Endothelial cell of umbilical vein (primary cell): ENCODE measurements at regions not wholly inside any gene's neighbourhood (a gene's known extent, or its start where the extent isn't known, plus 50 kb on each side); places are given as distances from the start of the nearest gene placed in this dataset.

Experiments
- BruUV-seq: library from RNA; stranded (reverse); fragments of 400-500 nt; replicated peaks from 2 replicates; lab custom pipeline; 2021; lab: Mats Ljungman, UMichigan
- CTCF ChIA-PET: fragments of 300-600, 350-600 bp; sonication (Branson Sonifier 250); formaldehyde crosslinking; loops from one replicate; lab custom pipeline; 2021; ENCODE audit warnings: antibody characterized with exemption, inconsistent platforms; lab: Charles Lee
- POLR2A ChIA-PET: fragments of 300-600, 350-600 bp; sonication (Branson Sonifier 250); formaldehyde crosslinking; loops from one replicate; lab custom pipeline; 2021; ENCODE audit warnings: antibody characterized with exemption, inconsistent platforms; lab: Charles Lee
- DNase-seq: peaks from one replicate; pipeline ENCODE4 v3.0.0-alpha.2; 2011; ENCODE audit warnings: low read depth, low spot score
- FAIRE-seq: peaks from 2 replicates; lab custom pipeline; 2011; peaks lifted over from hg19 to GRCh38; lab: Jason Lieb, UNC
- H2AFZ ChIP-seq: 2 replicates; pipeline ENCODE4 v1.6.0; 2012; ENCODE audit warnings: low read depth, low read length, control low read depth, inconsistent platforms
- H3K27ac ChIP-seq: 2 replicates; pipeline ENCODE4 v1.5.1; 2011; ENCODE audit warnings: low read depth, mild to moderate bottlenecking, control low read depth, low read length, moderate library complexity; ENCODE audit not compliant: insufficient read depth
- H3K27me3 ChIP-seq, 2 experiments: 2 replicates each; pipeline versions ENCODE4 v1.6.0 to v1.6.1; 2011; ENCODE audit warnings: low read length in 2 of 2, mixed read lengths in 1 of 2; ENCODE audit not compliant: control insufficient read depth in 2 of 2, insufficient read depth in 2 of 2
- H3K36me3 ChIP-seq, 2 experiments: 2 replicates in 1 of 2; 3 replicates in 1 of 2; pipeline ENCODE4 v1.5.1; 2011; ENCODE audit warnings: low read length in 2 of 2, mild to moderate bottlenecking in 1 of 2, moderate library complexity in 1 of 2; ENCODE audit not compliant: control insufficient read depth in 2 of 2, insufficient read depth in 2 of 2; ENCODE audit errors: extremely low read depth in 1 of 2
- H3K4me1 ChIP-seq: 3 replicates; pipeline ENCODE4 v1.5.1; 2011; ENCODE audit warnings: mild to moderate bottlenecking, low read length; ENCODE audit not compliant: control insufficient read depth, insufficient read depth; ENCODE audit errors: extremely low read depth
- H3K4me2 ChIP-seq: 2 replicates; pipeline ENCODE4 v1.6.1; 2011; ENCODE audit warnings: low read length, control low read depth, mixed read lengths; ENCODE audit not compliant: insufficient read depth
- H3K4me3 ChIP-seq, 3 experiments: fragments of 200-600 bp in 1 of 3; sonication (generic), shearing (Covaris generic) in 1 of 3; replicated peaks in 1 of 3; 2 replicates each; pipeline ENCODE4 v1.5.1; 2011 to 2016; ENCODE audit warnings: control low read depth in 3 of 3, low read length in 3 of 3, mild to moderate bottlenecking in 2 of 3, inconsistent platforms in 1 of 3, low read depth in 1 of 3, moderate library complexity in 1 of 3; ENCODE audit not compliant: insufficient read depth in 1 of 3
- H3K79me2 ChIP-seq: 2 replicates; pipeline ENCODE4 v1.6.0; 2012; ENCODE audit warnings: low read length, inconsistent platforms; ENCODE audit not compliant: control insufficient read depth, insufficient read depth
- H3K9ac ChIP-seq: replicated peaks from 2 replicates; pipeline ENCODE3; 2011; ENCODE audit warnings: low read length, control low read depth; ENCODE audit not compliant: insufficient read depth; ENCODE audit errors: extremely low read depth
- H3K9me1 ChIP-seq: replicated peaks from 3 replicates; pipeline ENCODE4 v1.6.0; 2011; ENCODE audit warnings: mild to moderate bottlenecking, low read length; ENCODE audit not compliant: control insufficient read depth, insufficient read depth; ENCODE audit errors: extremely low read depth
- H3K9me3 ChIP-seq: replicated peaks from 2 replicates; pipeline ENCODE4 v1.5.1; 2012; ENCODE audit warnings: low read length, inconsistent platforms; ENCODE audit not compliant: control insufficient read depth, insufficient read depth
- H4K20me1 ChIP-seq: replicated peaks from 2 replicates; pipeline ENCODE3; 2011; ENCODE audit warnings: mild to moderate bottlenecking, low read length; ENCODE audit not compliant: control insufficient read depth, insufficient read depth; ENCODE audit errors: extremely low read depth
- CTCF ChIP-seq, 2 donors: IDR thresholded peaks; 1 replicate in 1 of 2; 2 replicates in 1 of 2; pipeline ENCODE4 v1.5.1; 2011; ENCODE audit warnings: low read length in 2 of 2, mild to moderate bottlenecking in 2 of 2, moderate library complexity in 2 of 2, control low read depth in 1 of 2, inconsistent platforms in 1 of 2, low read depth in 1 of 2; ENCODE audit not compliant: insufficient read depth in 1 of 2; ENCODE audit errors: extremely low read depth in 1 of 2
- FOS ChIP-seq: IDR thresholded peaks from 2 replicates; pipeline ENCODE4 v1.6.1; 2011; ENCODE audit warnings: mild to moderate bottlenecking, low read length, moderate library complexity, borderline replicate concordance; ENCODE audit not compliant: insufficient read depth
- GATA2 ChIP-seq: IDR thresholded peaks from 2 replicates; pipeline ENCODE4 v1.7.0; 2011; ENCODE audit warnings: low read depth, mild to moderate bottlenecking, moderate library complexity, mixed read lengths, low read length; ENCODE audit not compliant: insufficient read length, insufficient read depth
- JUN ChIP-seq: IDR thresholded peaks from 2 replicates; pipeline ENCODE4 v1.6.1; 2011; ENCODE audit warnings: borderline replicate concordance, low read depth; ENCODE audit not compliant: insufficient read length, insufficient read depth
- MAX ChIP-seq: IDR thresholded peaks from 2 replicates; pipeline ENCODE4 v1.6.1; 2011; ENCODE audit not compliant: insufficient read depth, insufficient read length
- POLR2A ChIP-seq: IDR thresholded peaks from 2 replicates; pipeline ENCODE4 v1.6.1; 2012; ENCODE audit warnings: low read depth, mild to moderate bottlenecking, control low read depth, low read length
- POLR2AphosphoS5 ChIP-seq: IDR thresholded peaks from 2 replicates; pipeline ENCODE4 v1.6.1; 2012; ENCODE audit warnings: low read depth, mild to moderate bottlenecking, control low read depth, low read length, moderate library complexity; ENCODE audit not compliant: insufficient read depth
- dilution Hi-C: fragments of 300-500 bp; cut with MboI; formaldehyde crosslinking; loops from one replicate; pipeline ENCODE4 v1.15.0; 2019; ENCODE audit warnings: low sequenced_read_pairs; ENCODE audit not compliant: extremely low pct_ligation_motif_present
- intact Hi-C: fragments of 100-400 bp; cut with micrococcal nuclease; formaldehyde crosslinking; loops from one replicate; pipeline ENCODE4 v1.10.0; 2022

- no TSS peak for BruUV-seq
- Histone ChIP-seq H3K27me3 (no peaks in the 10 kb centered on the region), H3K4me3 (no peak overlapping the region), H3K36me3 (no peaks in the 10 kb centered on the region), H3K79me2 (no peaks in the 10 kb centered on the region), H3K27ac (no peak overlapping the region), H3K4me1 (no peaks in the 10 kb centered on the region), H3K4me2 (no peak overlapping the region), H3K9me3 (no peaks in the 10 kb centered on the region), H3K9me1 (no peaks in the 10 kb centered on the region), H3K9ac (no peak overlapping the region), H4K20me1 (no peaks in the 10 kb centered on the region), H2AFZ (no peak overlapping the region)
- ChIA-PET CTCF (no interaction called here), POLR2A (no interaction called here)
- no peak for TF ChIP-seq CTCF (IDR thresholded peaks at IDR 0.05; ENCODE audit: extremely low read depth in 1 of 2, insufficient read depth in 1 of 2, low read depth in 1 of 2, low read length in 2 of 2)
- no peak for TF ChIP-seq FOS
- TF ChIP-seq POLR2A, result no peak
- no peak for TF ChIP-seq POLR2AphosphoS5
- TF ChIP-seq MAX, result no peak
- FAIRE-seq (no peak), DNase-seq (no peak)
- dilution Hi-C loops, result no loop called here
- intact Hi-C loops, result loop anchor here (10.0 kb wide), 1 partner anchor 349 kb away; no protein-coding TSS in a partner anchor
Measured at GRCh38 chr3:159455741-159456181, 532.9 kb upstream of the IL12A start.

GRCh38 chr3:159458010-159458409 is 530.6 kb upstream of the IL12A start:
- POLR2A ChIA-PET, result interaction anchor here (0.7 kb wide), 1 partner anchor 11 kb away, joined by 3 read pairs; no protein-coding TSS in a partner anchor
- Histone ChIP-seq H3K36me3 (no peaks in the 10 kb centered on the region), H3K79me2 (no peaks in the 10 kb centered on the region), H2AFZ (no peak overlapping the region), H3K9me3 (no peaks in the 10 kb centered on the region), H3K27me3 (no peaks in the 10 kb centered on the region), H3K9ac (no peak overlapping the region), H3K4me2 (no peak overlapping the region), H3K4me3 (no peak overlapping the region), H3K27ac (no peak overlapping the region), H3K4me1 (no peaks in the 10 kb centered on the region), H3K9me1 (no peaks in the 10 kb centered on the region), H4K20me1 (no peaks in the 10 kb centered on the region)
- DNase-seq (peak; percentile 58), FAIRE-seq (no peak)
- intact Hi-C loops, result loop anchor here (10.0 kb wide), 1 partner anchor 347 kb away; no protein-coding TSS in a partner anchor
- no TSS peak for BruUV-seq
- no peak for TF ChIP-seq CTCF (IDR thresholded peaks at IDR 0.05; ENCODE audit: extremely low read depth in 1 of 2, insufficient read depth in 1 of 2, low read depth in 1 of 2, low read length in 2 of 2)
- TF ChIP-seq FOS, result peak; percentile 75
- TF ChIP-seq GATA2, result peak; percentile 72
- TF ChIP-seq MAX, result no peak
- no peak for TF ChIP-seq POLR2AphosphoS5
- peak; percentile 6 for TF ChIP-seq JUN
- dilution Hi-C loops, result no loop called here
- CTCF ChIA-PET, result interaction anchor here (1.1 to 1.9 kb wide), 3 partner anchors 8 to 16 kb away, joined by 3 to 5 read pairs (median 3); no protein-coding TSS in a partner anchor
